GM23248 (cell line): ENCODE measurements at regions not wholly inside any gene's neighbourhood (a gene's known extent, or its start where the extent isn't known, plus 50 kb on each side); places are given as distances from the start of the nearest gene placed in this dataset.

ENCODE experiments used
- DNase-seq: peaks from one replicate; pipeline ENCODE4 v3.0.0-alpha.2; 2015
- H2AFZ ChIP-seq: fragments of 200-600 bp; sonication (generic); 2 replicates; pipeline ENCODE4 v1.6.1; 2016; ENCODE audit warnings: antibody characterized with exemption
- H3F3A ChIP-seq: fragments of 200-600 bp; sonication (generic); 2 replicates; pipeline ENCODE4 v1.6.1; 2016; ENCODE audit warnings: mild to moderate bottlenecking, antibody characterized with exemption, mixed run types; ENCODE audit not compliant: insufficient read depth
- H3K27ac ChIP-seq: fragments of 200-600 bp; sonication (generic); 2 replicates; pipeline ENCODE4 v1.5.1; 2016; ENCODE audit warnings: mild to moderate bottlenecking
- H3K27me3 ChIP-seq: fragments of 200-600 bp; sonication (generic); replicated peaks from 2 replicates; pipeline ENCODE4 v1.6.1; 2016; ENCODE audit warnings: mild to moderate bottlenecking; ENCODE audit not compliant: insufficient read depth
- H3K36me3 ChIP-seq: fragments of 200-600 bp; sonication (generic); 2 replicates; pipeline ENCODE4 v1.6.1; 2016; ENCODE audit warnings: low read depth, mild to moderate bottlenecking
- H3K4me1 ChIP-seq: fragments of 200-600 bp; sonication (generic); 2 replicates; pipeline ENCODE4 v1.6.1; 2016; ENCODE audit warnings: mild to moderate bottlenecking; ENCODE audit not compliant: insufficient read depth
- H3K4me2 ChIP-seq: fragments of 200-600 bp; sonication (generic); one replicate; pipeline ENCODE4 v1.6.1; 2016; ENCODE audit warnings: mild to moderate bottlenecking; ENCODE audit not compliant: unreplicated experiment
- H3K4me3 ChIP-seq: fragments of 200-600 bp; sonication (generic); 2 replicates; pipeline ENCODE4 v1.5.1; 2016; ENCODE audit warnings: mild to moderate bottlenecking
- H3K79me2 ChIP-seq: fragments of 200-600 bp; sonication (generic); 2 replicates; pipeline ENCODE4 v1.6.1; 2016; ENCODE audit warnings: mild to moderate bottlenecking; ENCODE audit not compliant: insufficient read depth
- H3K9ac ChIP-seq: fragments of 200-600 bp; sonication (generic); 2 replicates; pipeline ENCODE4 v1.6.1; 2016; ENCODE audit warnings: mild to moderate bottlenecking
- H3K9me2 ChIP-seq: fragments of 200-600 bp; sonication (generic); 2 replicates; pipeline ENCODE4 v1.6.1; 2016; ENCODE audit warnings: mixed run types, mild to moderate bottlenecking, moderate library complexity; ENCODE audit not compliant: insufficient read depth
- H3K9me3 ChIP-seq: fragments of 200-600 bp; sonication (generic); one replicate; pipeline ENCODE4 v1.6.1; 2017; ENCODE audit warnings: low read depth
- H4K20me1 ChIP-seq: fragments of 200-600 bp; sonication (generic); 2 replicates; pipeline ENCODE4 v1.6.0; 2016; ENCODE audit not compliant: insufficient read depth
- EZH2 ChIP-seq: fragments of 200-600 bp; sonication (generic); IDR thresholded peaks from 2 replicates; pipeline ENCODE4 v1.6.1; 2018; ENCODE audit warnings: antibody characterized with exemption, mild to moderate bottlenecking; ENCODE audit not compliant: insufficient read depth, poor library complexity, severe bottlenecking
- EZH2phosphoT487 ChIP-seq: fragments of 200-600 bp; sonication (generic); IDR thresholded peaks from 2 replicates; pipeline ENCODE4 v1.6.1; 2018; ENCODE audit warnings: antibody characterized with exemption, moderate library complexity, mild to moderate bottlenecking, low read depth; ENCODE audit not compliant: insufficient read depth
- WGBS, 2 experiments: methylation state at CpG; one replicate each; pipeline ENCODE4 v1.1.6; 2015 to 2017; ENCODE audit warnings: low lambda C conversion rate in 2 of 2, low coverage in 1 of 2; ENCODE audit errors: missing lambda C conversion rate in 2 of 2; 5-methylcytosine and 5-hydroxymethylcytosine counted together
- in situ Hi-C: fragments of 300-500 bp; cut with MboI; formaldehyde crosslinking; loops from 2 replicates; pipeline ENCODE4 v1.15.0; 2020

DNA sequence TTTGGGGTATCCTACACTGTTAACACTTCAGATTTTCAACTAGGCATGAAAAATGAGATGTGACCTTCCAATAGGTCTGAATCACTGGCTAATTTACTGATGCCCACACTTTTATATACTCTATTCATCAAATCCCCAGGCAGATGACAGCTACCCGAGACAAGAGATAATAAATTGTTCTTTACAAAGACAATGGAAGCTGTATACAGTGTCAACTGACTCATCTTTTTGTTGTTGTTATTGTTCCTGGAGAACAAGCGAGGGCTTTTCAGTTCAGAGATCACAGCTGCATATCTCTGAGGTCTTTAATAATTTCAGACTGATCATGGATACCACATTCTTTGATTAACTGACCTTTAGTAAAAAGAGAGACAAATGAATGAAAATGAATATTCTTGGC is 228.9 kb downstream of the SDHAF3 start:
- H3K79me2 ChIP-seq: no peaks in the 10 kb centered on the region
- no peak for TF ChIP-seq EZH2phosphoT487
- TF ChIP-seq EZH2: no peak
- no peaks in the 10 kb centered on the region for H3K4me1 ChIP-seq
- no peaks in the 10 kb centered on the region for H3K36me3 ChIP-seq
- WGBS, 2 experiments: 9 to 12% methylated on average over 2 of the region's 2 CpGs
- no peak overlapping the region for H3K27ac ChIP-seq
- H3K4me2 ChIP-seq: no peak overlapping the region
- no peak overlapping the region for H3K9ac ChIP-seq
- no peaks in the 10 kb centered on the region for H3K9me3 ChIP-seq
- in situ Hi-C loops: no loop called here
- no peak overlapping the region for H3K4me3 ChIP-seq
- H3K9me2 ChIP-seq: no peaks in the 10 kb centered on the region
- H2AFZ ChIP-seq: no peak overlapping the region
- DNase-seq: no peak
- no peaks in the 10 kb centered on the region for H4K20me1 ChIP-seq
- no peaks in the 10 kb centered on the region for H3K27me3 ChIP-seq
- no peaks in the 10 kb centered on the region for H3F3A ChIP-seq

DNA sequence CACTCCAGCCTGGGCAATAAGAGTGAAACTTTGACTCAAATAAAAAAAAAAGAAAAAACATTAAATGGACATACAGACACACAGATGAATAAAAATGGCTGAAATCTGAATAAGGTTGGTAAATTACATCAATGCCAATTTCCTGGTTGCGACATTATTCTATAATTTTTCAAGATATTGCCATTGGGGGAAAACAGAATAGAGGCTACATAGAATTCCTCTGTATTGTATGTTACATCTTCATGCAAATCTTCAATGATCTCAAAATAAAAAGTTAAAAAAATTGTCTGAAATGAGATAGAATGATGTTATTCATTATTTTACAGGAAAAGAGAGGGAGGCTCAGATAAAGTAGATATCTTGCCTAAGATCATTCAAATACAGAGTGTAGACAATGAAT is 234.0 kb downstream of the SDHAF3 start:
- 25 to 34% methylated on average over 1 of the region's 1 CpG for WGBS, 2 experiments
- Histone ChIP-seq H2AFZ (no peak overlapping the region), H3K4me1 (no peaks in the 10 kb centered on the region), H3K27me3 (no peaks in the 10 kb centered on the region), H4K20me1 (no peaks in the 10 kb centered on the region), H3K79me2 (no peaks in the 10 kb centered on the region), H3K36me3 (no peaks in the 10 kb centered on the region), H3K4me2 (no peak overlapping the region), H3K4me3 (no peak overlapping the region), H3K27ac (no peak overlapping the region), H3F3A (no peaks in the 10 kb centered on the region), H3K9me3 (no peaks in the 10 kb centered on the region), H3K9me2 (no peaks in the 10 kb centered on the region), H3K9ac (no peak overlapping the region)
- no peak for TF ChIP-seq EZH2phosphoT487
- no peak for TF ChIP-seq EZH2
- no peak for DNase-seq
- in situ Hi-C loops: no loop called here

DNA sequence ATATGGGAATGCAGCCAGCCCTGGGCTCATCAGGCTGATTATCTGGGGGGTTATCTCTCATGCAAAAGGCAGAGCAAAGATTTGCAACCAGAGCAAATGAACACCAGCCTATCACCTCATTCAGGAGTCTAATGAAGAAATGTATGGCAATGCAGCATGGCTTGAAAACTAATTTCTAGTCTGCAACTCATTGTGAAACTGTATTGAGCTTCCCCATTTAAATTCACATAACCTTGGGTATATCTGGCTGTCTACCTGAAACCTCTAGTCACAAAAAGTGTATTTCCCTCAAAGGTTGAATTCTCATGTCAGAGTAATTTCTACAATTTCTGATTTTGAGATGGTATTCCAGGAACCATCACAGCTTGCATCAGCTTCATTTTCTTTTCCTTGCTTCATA is 240.0 kb downstream of the SDHAF3 start:
- no peak for TF ChIP-seq EZH2
- TF ChIP-seq EZH2phosphoT487: no peak
- Histone ChIP-seq H3K9ac (no peak overlapping the region), H3K4me2 (no peak overlapping the region), H3K27ac (no peak overlapping the region), H4K20me1 (no peaks in the 10 kb centered on the region), H3K4me1 (no peaks in the 10 kb centered on the region), H3K9me2 (no peaks in the 10 kb centered on the region), H3K9me3 (no peaks in the 10 kb centered on the region), H3K4me3 (no peak overlapping the region), H3K36me3 (no peaks in the 10 kb centered on the region), H3K79me2 (no peaks in the 10 kb centered on the region), H3F3A (no peaks in the 10 kb centered on the region), H2AFZ (no peak overlapping the region), H3K27me3 (no peaks in the 10 kb centered on the region)
- in situ Hi-C loops: no loop called here
- no peak for DNase-seq

DNA sequence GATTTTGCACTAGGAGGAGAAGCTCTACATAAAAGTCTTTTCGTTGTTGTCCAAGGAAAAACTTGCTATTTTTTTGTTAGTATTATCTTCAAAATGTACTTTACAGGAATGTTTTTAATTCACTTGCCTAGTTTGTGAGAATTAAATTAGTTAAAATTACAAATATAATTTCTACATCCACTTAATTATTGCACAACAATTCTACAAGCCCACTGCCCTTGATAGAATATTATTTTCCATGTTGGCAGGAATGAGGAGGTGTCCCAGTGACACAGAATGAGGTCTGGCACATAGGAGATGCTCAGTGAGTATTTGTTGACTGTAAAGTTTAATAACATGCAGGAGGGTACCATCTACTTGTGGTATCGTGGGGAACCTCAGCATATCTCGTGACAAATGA is 255.4 kb downstream of the SDHAF3 start:
- no peaks in the 10 kb centered on the region for H3K27me3 ChIP-seq
- H2AFZ ChIP-seq: no peak overlapping the region
- H3K9me2 ChIP-seq: no peaks in the 10 kb centered on the region
- no peak overlapping the region for H3K9ac ChIP-seq
- WGBS, 2 experiments: 9 to 14% methylated on average over 3 of the region's 3 CpGs
- in situ Hi-C loops: no loop called here
- H4K20me1 ChIP-seq: no peaks in the 10 kb centered on the region
- no peaks in the 10 kb centered on the region for H3F3A ChIP-seq
- H3K36me3 ChIP-seq: no peaks in the 10 kb centered on the region
- DNase-seq: no peak
- no peak overlapping the region for H3K27ac ChIP-seq
- no peak overlapping the region for H3K4me3 ChIP-seq
- no peaks in the 10 kb centered on the region for H3K9me3 ChIP-seq
- no peaks in the 10 kb centered on the region for H3K79me2 ChIP-seq
- TF ChIP-seq EZH2: no peak
- no peak for TF ChIP-seq EZH2phosphoT487
- H3K4me2 ChIP-seq: no peak overlapping the region
- no peaks in the 10 kb centered on the region for H3K4me1 ChIP-seq

DNA sequence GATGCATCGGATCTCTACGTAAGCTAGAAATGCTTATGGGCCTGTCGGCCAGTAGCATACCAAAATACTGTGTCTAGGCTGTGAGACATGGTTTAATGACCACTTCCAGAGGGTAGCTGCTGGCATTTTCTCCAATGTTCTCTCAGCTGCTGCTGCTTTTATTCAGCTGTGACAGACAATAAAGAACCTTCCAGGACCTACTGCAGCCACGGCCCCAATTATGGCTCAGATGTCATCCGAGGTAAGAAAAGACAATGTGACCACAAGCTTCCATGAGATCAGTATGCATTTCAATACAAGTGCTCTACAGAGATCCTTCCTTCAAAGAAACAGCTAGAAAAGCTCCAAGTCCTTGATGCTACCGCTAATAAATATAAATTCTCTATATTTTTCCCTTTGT is 256.2 kb downstream of the SDHAF3 start:
- Histone ChIP-seq H3K9me3 (no peaks in the 10 kb centered on the region), H3K4me1 (no peaks in the 10 kb centered on the region), H3F3A (no peaks in the 10 kb centered on the region), H3K36me3 (no peaks in the 10 kb centered on the region), H4K20me1 (no peaks in the 10 kb centered on the region), H3K9me2 (no peaks in the 10 kb centered on the region), H3K79me2 (no peaks in the 10 kb centered on the region), H2AFZ (no peak overlapping the region), H3K4me2 (no peak overlapping the region), H3K4me3 (no peak overlapping the region), H3K9ac (no peak overlapping the region), H3K27ac (no peak overlapping the region), H3K27me3 (no peaks in the 10 kb centered on the region)
- no peak for DNase-seq
- in situ Hi-C loops: no loop called here
- TF ChIP-seq EZH2 (no peak), EZH2phosphoT487 (no peak)
- 31 to 32% methylated on average over 6 of the region's 6 CpGs for WGBS, 2 experiments
